GM12892 (cell line): ENCODE measurements at regions not wholly inside any gene's neighbourhood (a gene's known extent, or its start where the extent isn't known, plus 50 kb on each side); places are given as distances from the start of the nearest gene placed in this dataset.

ENCODE experiments used
- POLR2A ChIP-seq: IDR thresholded peaks from 2 replicates; pipeline ENCODE4 v1.6.1; 2011; ENCODE audit warnings: low read depth, low read length, control low read depth
- POLR2AphosphoS5 ChIP-seq: IDR thresholded peaks from 2 replicates; pipeline ENCODE4 v1.6.1; 2011; ENCODE audit warnings: low read depth, low read length, control low read depth
- TAF1 ChIP-seq: IDR thresholded peaks from 2 replicates; pipeline ENCODE4 v1.6.1; 2011; ENCODE audit warnings: low read depth, mild to moderate bottlenecking, control low read depth, low read length, borderline replicate concordance

GRCh38 chr18:47720741-47721140 lies 209.7 kb downstream of the SMAD2 start:
- TF ChIP-seq POLR2A, result no peak
- TF ChIP-seq POLR2AphosphoS5, result no peak
- TF ChIP-seq TAF1, result no peak
